Mammary epithelial cell (primary cell): ENCODE measurements at regions not wholly inside any gene's neighbourhood (a gene's known extent, or its start where the extent isn't known, plus 50 kb on each side); places are given as distances from the start of the nearest gene placed in this dataset.

Source experiments
- EZH2 ChIP-seq: IDR thresholded peaks from 2 replicates; pipeline ENCODE4 v1.6.1; 2012; ENCODE audit warnings: low read length, inconsistent platforms, borderline replicate concordance
- TF ChIP-seq, protein P1 (sequence below), 2 donors: IDR thresholded peaks in 1 of 2; conservative IDR thresholded peaks in 1 of 2; 2 replicates each; pipeline ENCODE4 v1.5.1; 2011 to 2012; ENCODE audit warnings: inconsistent platforms in 2 of 2, low read length in 2 of 2, mild to moderate bottlenecking in 2 of 2, control low read depth in 1 of 2, low read depth in 1 of 2; ENCODE audit not compliant: insufficient read depth in 1 of 2; ENCODE audit errors: extremely low read depth in 1 of 2

GRCh38 chr2:78601113-78601512 lies 424.4 kb upstream of the REG3G start:
- no peak for TF ChIP-seq EZH2
- TF ChIP-seq, protein P1, sequence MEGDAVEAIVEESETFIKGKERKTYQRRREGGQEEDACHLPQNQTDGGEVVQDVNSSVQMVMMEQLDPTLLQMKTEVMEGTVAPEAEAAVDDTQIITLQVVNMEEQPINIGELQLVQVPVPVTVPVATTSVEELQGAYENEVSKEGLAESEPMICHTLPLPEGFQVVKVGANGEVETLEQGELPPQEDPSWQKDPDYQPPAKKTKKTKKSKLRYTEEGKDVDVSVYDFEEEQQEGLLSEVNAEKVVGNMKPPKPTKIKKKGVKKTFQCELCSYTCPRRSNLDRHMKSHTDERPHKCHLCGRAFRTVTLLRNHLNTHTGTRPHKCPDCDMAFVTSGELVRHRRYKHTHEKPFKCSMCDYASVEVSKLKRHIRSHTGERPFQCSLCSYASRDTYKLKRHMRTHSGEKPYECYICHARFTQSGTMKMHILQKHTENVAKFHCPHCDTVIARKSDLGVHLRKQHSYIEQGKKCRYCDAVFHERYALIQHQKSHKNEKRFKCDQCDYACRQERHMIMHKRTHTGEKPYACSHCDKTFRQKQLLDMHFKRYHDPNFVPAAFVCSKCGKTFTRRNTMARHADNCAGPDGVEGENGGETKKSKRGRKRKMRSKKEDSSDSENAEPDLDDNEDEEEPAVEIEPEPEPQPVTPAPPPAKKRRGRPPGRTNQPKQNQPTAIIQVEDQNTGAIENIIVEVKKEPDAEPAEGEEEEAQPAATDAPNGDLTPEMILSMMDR (conservative IDR thresholded peaks at IDR 0.05 in 1 of 2, IDR thresholded peaks at IDR 0.05 in 1 of 2; ENCODE audit: extremely low read depth in 1 of 2, insufficient read depth in 1 of 2, low read depth in 1 of 2, low read length in 2 of 2) = no peak
